VCaP (cell line): ENCODE measurements at regions not wholly inside any gene's neighbourhood (a gene's known extent, or its start where the extent isn't known, plus 50 kb on each side); places are given as distances from the start of the nearest gene placed in this dataset.
A peak's percentile ranks its signal among the peaks of the same experiment; 100 is the strongest.

Experiments used
- H3K27ac ChIP-seq: fragments of 450-650 bp; 2 replicates; pipeline ENCODE4 v1.5.1; 2017
- CTCF ChIP-seq: fragments of 450-650 bp; conservative IDR thresholded peaks from 2 replicates; pipeline ENCODE4 v1.5.1; 2017; ENCODE audit warnings: mild to moderate bottlenecking, moderate library complexity

- TF ChIP-seq CTCF, result no peak
These were observed 98.6 kb downstream of the DACT2 start for GRCh38 chr6:168221000-168221399.

GRCh38 chr6:168219804-168220203, 99.8 kb downstream of the DACT2 start:
- no peak for TF ChIP-seq CTCF

More at GRCh38 chr6:168221000-168221399, 98.6 kb downstream of the DACT2 start:
- no peak overlapping the region for H3K27ac ChIP-seq

GRCh38 chr6:168218785-168219566, 100.6 kb downstream of the DACT2 start:
- H3K27ac ChIP-seq, result no peak overlapping the region
- no peak for TF ChIP-seq CTCF

More at GRCh38 chr6:168219804-168220203, 99.8 kb downstream of the DACT2 start:
- H3K27ac ChIP-seq, result no peak overlapping the region

GRCh38 chr6:168217880-168218537, 101.6 kb downstream of the DACT2 start:
- H3K27ac ChIP-seq, result peak overlapping the region; percentile 74; the same call in 1 of the 2 replicates

GRCh38 chr6:168217216-168217879, 102.2 kb downstream of the DACT2 start:
- H3K27ac ChIP-seq, result peak overlapping the region; percentile 74
- TF ChIP-seq CTCF, result no peak

More at GRCh38 chr6:168217880-168218537, 101.6 kb downstream of the DACT2 start:
- TF ChIP-seq CTCF, result no peak

GRCh38 chr6:168216751-168217191, 102.8 kb downstream of the DACT2 start:
- H3K27ac ChIP-seq, result peak overlapping the region; percentile 74
- TF ChIP-seq CTCF, result no peak

- H3K27ac ChIP-seq, result peak overlapping the region; percentile 74
- no peak for TF ChIP-seq CTCF
These were observed 103.5 kb downstream of the DACT2 start for GRCh38 chr6:168216117-168216516.
